Amniotic epithelial cell (primary cell): ENCODE measurements at regions not wholly inside any gene's neighbourhood (a gene's known extent, or its start where the extent isn't known, plus 50 kb on each side); places are given as distances from the start of the nearest gene placed in this dataset.

Source experiments
- DNase-seq: peaks from one replicate; pipeline ENCODE4 v3.0.0-alpha.2; 2010; ENCODE audit warnings: low read depth

DNA sequence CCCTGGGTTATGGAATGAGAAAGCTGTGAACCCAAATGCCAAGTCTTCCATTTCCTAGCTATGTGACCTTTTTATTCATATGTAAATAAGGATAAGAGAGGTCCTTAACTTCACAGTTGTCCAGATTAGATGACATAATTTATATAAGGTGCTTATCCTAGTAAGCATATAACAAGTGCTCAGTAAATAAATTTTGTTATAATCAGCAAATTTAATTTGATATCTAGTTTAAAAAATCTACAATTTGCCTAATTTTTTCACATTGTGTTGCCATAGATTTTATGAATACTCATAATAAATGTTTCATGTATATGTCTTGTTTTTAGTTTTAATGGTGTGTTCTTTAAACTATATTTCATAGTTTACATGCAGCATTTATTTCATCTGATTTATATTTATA, 130.4 kb upstream of the SPRY1 start:
- DNase-seq, result no peak

- peak; percentile 9 for DNase-seq
These were observed 117.8 kb upstream of the SPRY1 start for GRCh38 chr4:123278755-123279154.

GRCh38 chr4:123283371-123283895, 113.2 kb upstream of the SPRY1 start:
- DNase-seq, result no peak

GRCh38 chr4:123284168-123284567, 112.4 kb upstream of the SPRY1 start:
- no peak for DNase-seq

DNA sequence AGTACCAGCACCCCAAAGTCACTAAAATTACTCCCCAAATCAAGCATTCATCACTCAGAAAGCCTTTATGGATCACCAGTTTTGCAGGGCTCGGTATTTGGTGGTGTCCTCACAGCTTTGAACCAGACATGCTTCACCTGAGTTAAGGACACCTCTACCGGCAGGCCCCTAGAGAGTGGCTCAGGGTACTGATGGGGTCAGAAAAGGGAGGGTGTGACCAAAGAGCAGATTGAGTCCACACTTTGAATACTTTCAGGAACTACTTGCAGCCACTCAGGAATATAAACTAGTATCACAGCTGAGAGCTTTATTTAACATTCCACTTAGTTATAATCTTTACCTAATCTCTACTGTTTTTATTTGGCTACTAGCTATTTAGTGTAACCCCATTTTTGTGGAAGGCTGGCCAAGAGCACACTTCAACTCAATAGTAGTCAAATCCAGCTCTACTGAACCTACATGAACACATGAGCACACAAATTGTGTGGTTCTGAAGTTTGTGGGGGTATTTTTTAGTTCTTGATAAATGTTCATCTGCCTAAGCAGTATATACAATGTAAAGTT, 109.6 kb upstream of the SPRY1 start:
- DNase-seq, result no peak

- no peak for DNase-seq
These were observed 108.1 kb upstream of the SPRY1 start for GRCh38 chr4:123288309-123289025.

DNA sequence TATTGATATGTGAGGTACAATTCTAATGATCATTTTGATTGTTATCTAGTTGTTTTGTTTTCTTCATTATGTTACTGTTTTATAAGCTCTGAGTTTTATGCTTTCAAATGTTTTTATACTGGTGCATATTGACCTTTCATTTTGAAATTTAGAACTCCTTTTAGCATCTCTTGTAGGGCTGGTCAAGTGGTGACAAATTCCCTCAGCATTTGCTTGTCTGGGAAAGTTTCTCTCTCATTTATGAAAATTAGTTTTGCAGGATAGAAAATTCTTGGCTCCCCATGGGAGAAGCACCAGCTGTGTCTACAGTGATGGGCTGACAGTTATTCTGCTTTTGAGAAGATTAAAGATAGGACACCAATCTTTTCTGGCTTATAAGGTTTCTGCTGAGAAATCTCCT, 105.3 kb upstream of the SPRY1 start:
- DNase-seq, result peak; percentile 9

GRCh38 chr4:123297836-123298235, 98.8 kb upstream of the SPRY1 start:
- no peak for DNase-seq

GRCh38 chr4:123298261-123298660, 98.3 kb upstream of the SPRY1 start:
- DNase-seq, result no peak

- no peak for DNase-seq
These were observed 97.8 kb upstream of the SPRY1 start for GRCh38 chr4:123298801-123299200.

GRCh38 chr4:123299212-123299691, 97.3 kb upstream of the SPRY1 start:
- peak; percentile 75 for DNase-seq

DNA sequence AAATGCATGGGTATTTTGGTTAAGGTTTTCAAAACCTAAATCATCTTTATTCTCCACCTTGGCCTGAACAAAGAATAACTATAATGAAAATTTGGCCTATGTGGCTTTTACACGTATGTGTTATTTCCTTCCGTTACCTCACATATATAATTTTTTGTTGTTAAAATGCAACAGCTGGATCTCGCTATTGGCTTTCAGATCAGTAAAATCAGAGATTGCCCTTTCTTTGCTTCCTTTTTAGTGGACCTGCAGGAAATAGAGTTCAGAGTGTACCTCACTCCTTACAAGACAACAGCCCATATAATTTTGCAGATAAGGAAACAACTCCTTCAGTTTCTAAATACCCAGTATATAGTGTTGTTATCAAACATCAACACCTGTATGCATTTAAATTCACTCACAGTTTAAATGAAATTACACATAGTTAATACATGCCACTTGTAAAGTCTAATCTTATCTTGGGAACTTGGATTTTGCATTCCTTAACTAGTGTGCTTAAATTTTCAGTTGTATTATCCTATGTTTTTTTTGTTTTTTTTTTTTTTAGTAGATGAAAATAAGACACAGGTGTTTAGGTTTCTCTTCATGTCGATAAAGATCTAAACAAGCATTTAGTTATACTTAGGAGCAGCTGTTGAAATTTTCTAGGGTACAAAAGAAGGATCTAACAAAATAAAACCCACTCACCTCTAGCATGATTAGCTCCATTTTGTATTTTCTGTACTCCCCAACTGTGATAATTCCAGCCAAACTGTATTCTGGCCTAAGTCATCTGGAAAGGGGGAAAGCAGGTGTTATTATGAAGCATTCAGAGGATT, 96.2 kb upstream of the SPRY1 start:
- no peak for DNase-seq

GRCh38 chr4:123301923-123302322, 94.7 kb upstream of the SPRY1 start:
- no peak for DNase-seq

DNA sequence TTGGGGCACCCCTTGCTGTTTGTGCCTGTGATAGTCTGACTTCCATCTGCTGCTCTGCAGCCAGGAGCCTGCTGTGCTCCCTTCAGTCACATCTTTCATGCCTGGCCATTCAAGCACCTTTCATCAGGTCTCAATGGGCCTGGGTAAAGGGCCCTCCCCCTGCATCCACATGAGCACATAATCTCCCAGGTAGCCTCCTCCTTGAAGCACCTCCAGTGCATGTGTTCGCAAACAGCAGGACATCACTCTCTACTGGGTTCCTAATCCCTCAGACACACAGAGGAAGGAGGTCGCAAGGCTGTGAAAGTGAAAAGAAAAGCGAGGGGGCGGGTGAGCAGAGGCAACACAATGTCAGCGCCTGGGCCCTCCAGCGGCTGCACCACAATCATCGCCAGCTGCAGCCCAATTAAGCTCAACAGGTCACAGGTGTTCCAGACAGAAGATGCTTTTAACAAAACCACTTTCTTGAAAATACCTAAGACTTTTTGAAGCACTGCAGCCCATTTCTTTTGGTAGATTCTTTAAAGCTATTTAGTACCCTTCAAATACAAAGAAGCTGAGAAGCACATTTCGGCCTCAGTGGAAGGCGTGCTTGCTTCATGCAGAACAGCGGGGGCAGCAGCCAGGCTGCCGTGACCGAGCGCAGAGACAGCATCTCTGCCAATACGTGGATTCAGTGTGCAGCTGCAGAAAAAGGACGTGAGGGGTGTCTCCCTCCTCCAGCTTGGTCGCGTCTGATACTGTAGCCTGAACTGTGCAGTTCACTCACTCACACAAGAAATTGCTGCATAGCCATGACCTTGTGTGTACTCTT, 92.2 kb upstream of the SPRY1 start:
- no peak for DNase-seq

DNA sequence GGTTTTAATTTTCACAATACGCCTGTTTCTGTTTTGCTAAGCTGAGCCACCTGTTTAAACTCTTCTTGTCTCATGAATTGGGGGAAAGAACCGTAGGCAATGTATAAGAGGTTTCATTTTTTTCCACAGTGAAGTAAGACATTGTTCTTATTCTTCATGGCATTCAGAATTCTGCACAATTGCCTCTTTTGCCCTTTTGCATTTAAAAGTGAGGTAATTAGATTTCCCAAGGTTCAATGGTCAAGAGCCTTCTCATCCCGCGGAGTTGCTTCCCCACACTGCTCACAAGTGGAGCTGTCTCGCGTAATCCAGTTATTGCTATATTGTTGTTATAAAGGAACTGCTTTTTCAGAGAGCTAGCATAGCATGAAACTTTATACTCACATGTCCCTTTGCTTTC, 90.9 kb upstream of the SPRY1 start:
- no peak for DNase-seq

DNA sequence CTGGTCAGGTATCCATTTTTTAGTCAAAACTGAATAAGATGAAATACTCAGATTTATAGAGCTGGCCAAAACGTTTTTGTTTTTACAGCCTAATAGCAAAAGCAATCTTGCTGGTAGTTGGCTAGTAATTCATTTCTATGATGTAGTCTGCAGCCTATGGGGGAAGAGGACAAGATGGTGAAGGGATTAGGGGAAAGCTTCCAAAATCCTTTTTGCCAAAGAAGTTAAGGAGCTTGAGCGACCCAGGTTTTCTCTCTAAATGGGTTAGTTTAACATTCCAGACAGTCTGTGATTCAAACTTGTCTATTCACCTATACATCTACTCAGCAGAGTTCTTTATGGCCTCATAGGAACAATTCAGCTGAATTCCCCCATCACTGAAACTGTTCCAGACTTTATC, 89.8 kb upstream of the SPRY1 start:
- no peak for DNase-seq

GRCh38 chr4:123308667-123309066, 87.9 kb upstream of the SPRY1 start:
- no peak for DNase-seq

DNA sequence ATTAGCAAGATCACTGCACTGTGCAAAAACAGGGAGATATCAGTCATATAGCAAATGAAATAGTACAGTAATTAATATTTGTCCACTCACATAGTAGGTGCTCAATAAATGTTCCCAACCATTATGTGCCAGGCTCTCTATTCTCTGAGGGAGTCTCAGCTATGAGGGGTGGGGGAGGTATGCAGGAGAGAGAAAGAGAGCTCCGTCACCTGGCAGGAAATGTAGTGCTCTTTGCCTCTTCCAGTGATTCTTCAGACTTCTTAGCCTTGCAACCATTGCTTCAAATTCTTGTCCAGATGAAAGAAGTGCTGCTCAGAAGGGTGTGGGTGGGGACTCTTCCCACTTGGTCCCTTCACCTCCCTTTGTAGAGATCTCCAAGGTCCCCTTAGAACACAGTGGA, 84.5 kb upstream of the SPRY1 start:
- no peak for DNase-seq

DNA sequence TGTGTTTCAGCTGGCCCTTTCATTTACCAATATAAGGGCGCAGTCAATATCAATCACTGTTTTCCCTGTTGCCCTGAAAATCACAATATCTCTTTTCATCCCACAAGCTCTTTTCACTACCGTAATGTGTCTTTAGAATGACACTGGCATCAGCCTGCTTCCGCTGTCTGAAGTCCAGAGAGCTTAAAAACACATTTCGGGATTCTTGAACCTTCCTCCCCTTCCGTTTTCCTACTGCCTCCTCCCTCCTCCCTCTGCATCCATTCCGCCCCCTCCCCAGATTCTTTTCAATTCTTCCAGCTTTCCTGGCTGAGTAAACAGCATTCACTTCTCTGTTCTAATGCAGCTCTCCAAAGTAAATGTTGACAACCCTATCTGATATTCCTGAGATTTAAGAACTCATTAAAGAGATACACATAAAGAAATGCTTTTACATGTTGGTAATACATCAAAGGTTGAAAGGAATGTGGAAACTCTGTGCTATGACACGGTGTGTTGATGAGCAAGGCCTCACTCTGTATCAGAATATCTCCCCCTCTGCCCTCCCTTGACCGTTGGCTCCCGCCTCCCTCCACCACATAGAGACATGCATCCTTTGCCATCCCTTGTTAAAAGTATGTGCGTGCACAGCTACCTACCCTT, 83.5 kb upstream of the SPRY1 start:
- DNase-seq, result peak; percentile 56

DNA sequence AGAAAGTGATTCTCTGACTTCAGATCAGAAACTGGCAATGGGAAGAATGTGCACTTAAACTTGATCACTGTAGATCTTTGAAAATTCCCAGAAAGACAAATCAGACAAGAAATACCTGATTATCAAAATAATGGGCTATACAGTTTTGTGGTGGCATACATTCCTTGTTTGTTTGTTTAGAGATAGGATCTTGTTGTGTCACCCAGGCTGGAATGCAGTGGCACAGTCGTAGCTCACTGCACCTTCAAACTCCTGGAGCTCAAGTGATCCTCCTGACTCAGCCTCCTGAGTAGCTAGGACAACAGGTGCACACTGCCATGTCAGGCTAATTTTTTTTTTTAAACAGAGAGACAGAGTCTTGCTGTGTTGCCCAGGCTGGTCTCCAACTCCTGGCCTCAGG, 81.0 kb upstream of the SPRY1 start:
- no peak for DNase-seq

DNA sequence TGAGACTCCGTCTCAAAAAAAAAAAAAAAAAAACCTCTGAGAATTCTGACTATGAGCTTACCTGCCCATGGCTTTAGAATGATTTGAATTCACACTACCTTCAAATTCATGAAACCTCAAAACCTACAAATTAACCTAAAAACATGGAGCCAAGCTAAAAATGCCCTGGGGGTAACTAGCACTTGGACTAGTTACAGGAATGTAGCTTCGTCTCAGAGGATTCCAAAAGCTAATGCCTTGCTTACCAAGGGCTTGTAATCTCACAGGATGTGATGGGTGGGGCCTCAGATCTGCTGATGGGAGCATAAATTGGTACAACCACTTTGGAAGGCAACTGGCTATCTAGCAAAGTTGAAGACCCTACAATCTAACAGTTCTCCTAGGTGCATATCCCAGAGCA, 79.4 kb upstream of the SPRY1 start:
- DNase-seq, result no peak

GRCh38 chr4:123319639-123320038, 77.0 kb upstream of the SPRY1 start:
- DNase-seq, result no peak
